Panc1 (cell line): ENCODE measurements at regions not wholly inside any gene's neighbourhood (a gene's known extent, or its start where the extent isn't known, plus 50 kb on each side); places are given as distances from the start of the nearest gene placed in this dataset.

Experiments
- ATAC-seq: fragments of 200-7000 bp; cut with Tn5 transposase; 2 replicates; pipeline ENCODE4 v1.9.1; 2020; ENCODE audit warnings: mild to moderate bottlenecking, moderate library complexity
- BruUV-seq: library from RNA; stranded (reverse); fragments of 400-500 nt; replicated peaks from 2 replicates; lab custom pipeline; 2021; lab: Mats Ljungman, UMichigan
- CTCF ChIA-PET: fragments of 300-600 bp; sonication (Branson Sonifier 250); formaldehyde crosslinking; loops from one replicate; lab custom pipeline; 2022; ENCODE audit warnings: antibody characterized with exemption; lab: Charles Lee
- POLR2A ChIA-PET: fragments of 300-600 bp; sonication (Branson Sonifier 250); formaldehyde crosslinking; loops from one replicate; lab custom pipeline; 2022; ENCODE audit warnings: antibody characterized with exemption; lab: Charles Lee
- DNase-seq: peaks from one replicate; pipeline ENCODE4 v3.0.0-alpha.2; 2010; ENCODE audit warnings: low read depth, low spot score
- H3K27ac ChIP-seq: 2 replicates; pipeline ENCODE4 v1.5.1; 2011; ENCODE audit warnings: mild to moderate bottlenecking, low read length, inconsistent platforms
- H3K27me3 ChIP-seq: fragments of 200-500 bp; sonication (Bioruptor generic); 2 replicates; pipeline ENCODE4 v1.6.0; 2014; ENCODE audit warnings: low read length, inconsistent platforms; ENCODE audit not compliant: control insufficient read depth, insufficient read depth
- H3K36me3 ChIP-seq: fragments of 200-500 bp; sonication (Bioruptor generic); 2 replicates; pipeline ENCODE4 v1.5.1; 2014; ENCODE audit warnings: inconsistent platforms, mild to moderate bottlenecking, low read length, moderate library complexity; ENCODE audit not compliant: control insufficient read depth, insufficient read depth
- H3K4me1 ChIP-seq: 2 replicates; pipeline ENCODE4 v1.5.1; 2011; ENCODE audit warnings: inconsistent platforms, mild to moderate bottlenecking, low read length, moderate library complexity; ENCODE audit not compliant: control insufficient read depth, insufficient read depth
- H3K4me3 ChIP-seq, 2 experiments: 2 replicates each; pipeline ENCODE4 v1.5.1; 2011 to 2012; ENCODE audit warnings: low read depth in 2 of 2, low read length in 2 of 2, mild to moderate bottlenecking in 2 of 2, inconsistent platforms in 1 of 2, moderate library complexity in 1 of 2
- H3K9me3 ChIP-seq: fragments of 200-500 bp; sonication (Bioruptor generic); 2 replicates; pipeline ENCODE4 v1.5.1; 2014; ENCODE audit warnings: low read depth, mild to moderate bottlenecking, inconsistent platforms, low read length, moderate library complexity; ENCODE audit not compliant: control insufficient read depth, insufficient read depth
- POLR2AphosphoS5 ChIP-seq: IDR thresholded peaks from 2 replicates; pipeline ENCODE4 v1.6.1; 2012; ENCODE audit warnings: mild to moderate bottlenecking, low read depth, low read length, moderate library complexity
- SIN3A ChIP-seq: IDR thresholded peaks from 2 replicates; pipeline ENCODE4 v1.6.1; 2012; ENCODE audit warnings: low read depth, mild to moderate bottlenecking, low read length, moderate library complexity, borderline replicate concordance; ENCODE audit not compliant: insufficient read depth
- TCF7L2 ChIP-seq: IDR thresholded peaks from 2 replicates; pipeline ENCODE4 v1.6.1; 2011; ENCODE audit warnings: mild to moderate bottlenecking, low read depth, low read length, inconsistent platforms
- in situ Hi-C: cut with HindIII; loops from 2 replicates; pipeline ENCODE4 v1.10.0; 2016; ENCODE audit warnings: low sequenced_read_pairs, low pct_unique_long_range_greater_than_20kb
- intact Hi-C: fragments of 100-400 bp; cut with micrococcal nuclease; formaldehyde crosslinking; loops from one replicate; pipeline ENCODE4 v1.10.0; 2022; ENCODE audit not compliant: unreplicated experiment
- TF ChIP-seq, protein P1 (sequence below), 2 experiments: IDR thresholded peaks; 2 replicates each; pipeline ENCODE4 v1.6.1; 2011 to 2012; ENCODE audit warnings: low read depth in 2 of 2, control low read depth in 1 of 2, low read length in 1 of 2, mild to moderate bottlenecking in 1 of 2, moderate library complexity in 1 of 2; ENCODE audit not compliant: insufficient read depth in 1 of 2
- TF ChIP-seq, protein P2 (sequence below): fragments of 450-650 bp; IDR thresholded peaks from 2 replicates; pipeline ENCODE4 v1.5.1; 2017; ENCODE audit warnings: mild to moderate bottlenecking

DNA sequence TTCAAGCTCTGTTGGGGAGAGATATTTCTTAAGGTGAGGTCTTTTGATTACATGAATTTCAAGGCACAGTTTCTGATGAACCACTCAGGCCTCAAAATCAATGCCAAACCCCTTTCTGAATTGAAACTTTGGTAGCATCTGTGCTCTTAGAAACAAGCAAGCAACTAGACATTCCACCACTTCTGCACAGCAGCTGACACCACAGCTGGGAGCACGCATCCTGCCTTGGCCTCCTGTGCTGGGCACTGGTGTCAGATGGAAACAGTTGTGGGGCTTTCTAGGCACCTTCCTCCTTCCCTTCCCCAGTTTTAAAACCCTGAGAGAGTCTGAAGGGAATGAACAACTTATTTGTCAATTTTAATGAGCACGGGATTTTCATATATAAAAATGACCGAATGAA lies 360.2 kb downstream of the ADGRL2 start:
- intact Hi-C loops (no loop called here), in situ Hi-C loops (no loop called here)
- TF ChIP-seq POLR2AphosphoS5 (no peak), TCF7L2 (no peak), SIN3A (no peak)
- TF ChIP-seq, protein P1, sequence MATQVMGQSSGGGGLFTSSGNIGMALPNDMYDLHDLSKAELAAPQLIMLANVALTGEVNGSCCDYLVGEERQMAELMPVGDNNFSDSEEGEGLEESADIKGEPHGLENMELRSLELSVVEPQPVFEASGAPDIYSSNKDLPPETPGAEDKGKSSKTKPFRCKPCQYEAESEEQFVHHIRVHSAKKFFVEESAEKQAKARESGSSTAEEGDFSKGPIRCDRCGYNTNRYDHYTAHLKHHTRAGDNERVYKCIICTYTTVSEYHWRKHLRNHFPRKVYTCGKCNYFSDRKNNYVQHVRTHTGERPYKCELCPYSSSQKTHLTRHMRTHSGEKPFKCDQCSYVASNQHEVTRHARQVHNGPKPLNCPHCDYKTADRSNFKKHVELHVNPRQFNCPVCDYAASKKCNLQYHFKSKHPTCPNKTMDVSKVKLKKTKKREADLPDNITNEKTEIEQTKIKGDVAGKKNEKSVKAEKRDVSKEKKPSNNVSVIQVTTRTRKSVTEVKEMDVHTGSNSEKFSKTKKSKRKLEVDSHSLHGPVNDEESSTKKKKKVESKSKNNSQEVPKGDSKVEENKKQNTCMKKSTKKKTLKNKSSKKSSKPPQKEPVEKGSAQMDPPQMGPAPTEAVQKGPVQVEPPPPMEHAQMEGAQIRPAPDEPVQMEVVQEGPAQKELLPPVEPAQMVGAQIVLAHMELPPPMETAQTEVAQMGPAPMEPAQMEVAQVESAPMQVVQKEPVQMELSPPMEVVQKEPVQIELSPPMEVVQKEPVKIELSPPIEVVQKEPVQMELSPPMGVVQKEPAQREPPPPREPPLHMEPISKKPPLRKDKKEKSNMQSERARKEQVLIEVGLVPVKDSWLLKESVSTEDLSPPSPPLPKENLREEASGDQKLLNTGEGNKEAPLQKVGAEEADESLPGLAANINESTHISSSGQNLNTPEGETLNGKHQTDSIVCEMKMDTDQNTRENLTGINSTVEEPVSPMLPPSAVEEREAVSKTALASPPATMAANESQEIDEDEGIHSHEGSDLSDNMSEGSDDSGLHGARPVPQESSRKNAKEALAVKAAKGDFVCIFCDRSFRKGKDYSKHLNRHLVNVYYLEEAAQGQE (IDR thresholded peaks at IDR 0.05; ENCODE audit: insufficient read depth in 1 of 2, low read depth in 2 of 2, low read length in 1 of 2), result no peak
- TF ChIP-seq, protein P2, sequence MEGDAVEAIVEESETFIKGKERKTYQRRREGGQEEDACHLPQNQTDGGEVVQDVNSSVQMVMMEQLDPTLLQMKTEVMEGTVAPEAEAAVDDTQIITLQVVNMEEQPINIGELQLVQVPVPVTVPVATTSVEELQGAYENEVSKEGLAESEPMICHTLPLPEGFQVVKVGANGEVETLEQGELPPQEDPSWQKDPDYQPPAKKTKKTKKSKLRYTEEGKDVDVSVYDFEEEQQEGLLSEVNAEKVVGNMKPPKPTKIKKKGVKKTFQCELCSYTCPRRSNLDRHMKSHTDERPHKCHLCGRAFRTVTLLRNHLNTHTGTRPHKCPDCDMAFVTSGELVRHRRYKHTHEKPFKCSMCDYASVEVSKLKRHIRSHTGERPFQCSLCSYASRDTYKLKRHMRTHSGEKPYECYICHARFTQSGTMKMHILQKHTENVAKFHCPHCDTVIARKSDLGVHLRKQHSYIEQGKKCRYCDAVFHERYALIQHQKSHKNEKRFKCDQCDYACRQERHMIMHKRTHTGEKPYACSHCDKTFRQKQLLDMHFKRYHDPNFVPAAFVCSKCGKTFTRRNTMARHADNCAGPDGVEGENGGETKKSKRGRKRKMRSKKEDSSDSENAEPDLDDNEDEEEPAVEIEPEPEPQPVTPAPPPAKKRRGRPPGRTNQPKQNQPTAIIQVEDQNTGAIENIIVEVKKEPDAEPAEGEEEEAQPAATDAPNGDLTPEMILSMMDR, result no peak
- no peak for DNase-seq
- no peaks in the 10 kb centered on the region for H3K27me3 ChIP-seq
- no peaks in the 10 kb centered on the region for H3K9me3 ChIP-seq
- ATAC-seq, result no peak
- CTCF ChIA-PET, result no interaction called here
- H3K36me3 ChIP-seq, result no peaks in the 10 kb centered on the region
- POLR2A ChIA-PET, result no interaction called here
- H3K4me3 ChIP-seq, result no peak overlapping the region
- no peaks in the 10 kb centered on the region for H3K4me1 ChIP-seq
- BruUV-seq, result no TSS peak
- H3K27ac ChIP-seq, result no peak overlapping the region

DNA sequence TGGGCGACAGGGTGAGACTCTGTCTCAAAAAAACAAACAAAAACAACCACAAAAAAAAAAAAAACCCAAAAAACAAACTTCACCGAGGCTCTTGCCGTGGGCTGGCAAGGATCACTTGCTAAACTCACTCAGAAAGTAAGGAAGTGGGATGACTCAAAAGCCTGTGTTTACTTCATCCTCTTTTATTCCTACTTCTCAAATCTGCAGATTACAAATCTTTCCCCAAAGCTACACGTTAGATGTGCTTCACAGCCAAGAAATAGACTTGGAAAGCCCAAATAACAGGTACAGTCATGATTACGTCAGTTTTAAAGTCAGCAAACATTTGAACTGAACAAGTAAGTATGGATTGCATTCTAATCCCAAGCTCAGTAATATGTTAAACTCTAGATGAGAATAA lies 359.3 kb downstream of the ADGRL2 start:
- no peak for ATAC-seq
- no peaks in the 10 kb centered on the region for H3K36me3 ChIP-seq
- no peaks in the 10 kb centered on the region for H3K9me3 ChIP-seq
- no TSS peak for BruUV-seq
- intact Hi-C loops (no loop called here), in situ Hi-C loops (no loop called here)
- H3K4me1 ChIP-seq, result no peaks in the 10 kb centered on the region
- ChIA-PET CTCF (no interaction called here), POLR2A (no interaction called here)
- TF ChIP-seq, protein P1 (IDR thresholded peaks at IDR 0.05; ENCODE audit: insufficient read depth in 1 of 2, low read depth in 2 of 2, low read length in 1 of 2), result no peak
- TF ChIP-seq, protein P2, result no peak
- TF ChIP-seq TCF7L2, result no peak
- TF ChIP-seq POLR2AphosphoS5, result no peak
- TF ChIP-seq SIN3A, result no peak
- no peak overlapping the region for H3K27ac ChIP-seq
- H3K27me3 ChIP-seq, result no peaks in the 10 kb centered on the region
- DNase-seq, result no peak
- no peak overlapping the region for H3K4me3 ChIP-seq
